HepG2 (cell line): ENCODE measurements at regions not wholly inside any gene's neighbourhood (a gene's known extent, or its start where the extent isn't known, plus 50 kb on each side); places are given as distances from the start of the nearest gene placed in this dataset.

ENCODE experiments used
- ATAC-seq: fragments of 200-7000 bp; cut with Tn5 transposase; 3 replicates; pipeline ENCODE4 v1.9.1; 2020; ENCODE audit warnings: mild to moderate bottlenecking, moderate library complexity
- BruUV-seq: library from RNA; stranded (reverse); fragments of 400-500 nt; replicated peaks from 2 replicates; lab custom pipeline; 2021; lab: Mats Ljungman, UMichigan
- CTCF ChIA-PET: fragments of 300-600 bp; formaldehyde crosslinking; extraction: SDS; loops from one replicate; lab custom pipeline; 2021; ENCODE audit warnings: low total read pairs, inconsistent platforms, low intra/inter-chr PET ratio; lab: Yijun Ruan, JAX
- POLR2A ChIA-PET: fragments of 350-600 bp; sonication (Branson Sonifier 250); formaldehyde crosslinking; loops from one replicate; lab custom pipeline; 2020; ENCODE audit warnings: antibody characterized with exemption, inconsistent platforms; lab: Yijun Ruan, JAX
- DNase-seq: peaks from one replicate; pipeline ENCODE4 v3.0.0-alpha.2; 2015; ENCODE audit warnings: low spot score
- FAIRE-seq: peaks from 3 replicates; lab custom pipeline; 2011; peaks lifted over from hg19 to GRCh38; lab: Jason Lieb, UNC
- H2AFZ ChIP-seq: one replicate; pipeline ENCODE4 v1.6.1; 2011; ENCODE audit warnings: low read length, inconsistent platforms
- H3K27ac ChIP-seq: fragments of 300-600 bp; 3 replicates; pipeline ENCODE4 v1.8.0; 2011; ENCODE audit warnings: mixed run types, mild to moderate bottlenecking, mixed read lengths, low read length, inconsistent platforms; ENCODE audit not compliant: insufficient read depth; ENCODE audit errors: extremely low read length
- H3K27me3 ChIP-seq, 2 experiments: fragments of 200-600 bp in 1 of 2; 2 replicates in 1 of 2; 3 replicates in 1 of 2; pipeline versions ENCODE4 v1.6.0 to v1.8.0; 2011; ENCODE audit warnings: low read length in 2 of 2, mild to moderate bottlenecking in 2 of 2, moderate library complexity in 2 of 2, inconsistent platforms in 1 of 2; ENCODE audit not compliant: insufficient read depth in 2 of 2, control insufficient read depth in 1 of 2
- H3K36me3 ChIP-seq, 2 experiments: fragments of 200-600 bp in 1 of 2; replicated peaks in 1 of 2; 2 replicates in 1 of 2; 3 replicates in 1 of 2; pipeline versions ENCODE4 v1.5.1 to v1.8.0; 2011; ENCODE audit warnings: low read length in 2 of 2, inconsistent platforms in 1 of 2; ENCODE audit not compliant: insufficient read depth in 2 of 2, control insufficient read depth in 1 of 2
- H3K4me1 ChIP-seq: 2 replicates; pipeline ENCODE4 v1.5.1; 2012; ENCODE audit warnings: low read length, inconsistent platforms; ENCODE audit not compliant: insufficient read depth
- H3K4me2 ChIP-seq: 2 replicates; pipeline ENCODE4 v1.6.0; 2011; ENCODE audit warnings: low read depth, low read length, inconsistent platforms
- H3K4me3 ChIP-seq, 3 experiments: fragments of 200-600 bp in 1 of 3; sonication (generic), shearing (Covaris generic) in 1 of 3; replicated peaks in 1 of 3; 2 replicates each; pipeline ENCODE4 v1.5.1; 2011 to 2016; ENCODE audit warnings: low read length in 3 of 3, inconsistent platforms in 2 of 3, low read depth in 2 of 3, mild to moderate bottlenecking in 2 of 3, control low read depth in 1 of 3, mixed read lengths in 1 of 3; ENCODE audit not compliant: insufficient read depth in 1 of 3
- H3K79me2 ChIP-seq: one replicate; pipeline ENCODE4 v1.6.1; 2011; ENCODE audit warnings: low read length, inconsistent platforms; ENCODE audit not compliant: insufficient read depth
- H3K9ac ChIP-seq: 2 replicates; pipeline ENCODE4 v1.6.0; 2011; ENCODE audit warnings: mild to moderate bottlenecking, low read depth, low read length, inconsistent platforms; ENCODE audit not compliant: insufficient read depth
- H3K9me3 ChIP-seq: 2 replicates; pipeline ENCODE4 v1.5.1; 2012; ENCODE audit warnings: mild to moderate bottlenecking, low read length
- H4K20me1 ChIP-seq: 2 replicates; pipeline ENCODE4 v1.6.0; 2011; ENCODE audit warnings: inconsistent platforms, mild to moderate bottlenecking, low read length, moderate library complexity; ENCODE audit not compliant: insufficient read depth
- ISL2 ChIP-seq: sonication (generic); formaldehyde crosslinking; IDR thresholded peaks from 2 replicates; pipeline ENCODE4 v1.5.0; 2020; ENCODE audit warnings: missing genetic modification reagents
- MAFF ChIP-seq: IDR thresholded peaks from 2 replicates; pipeline ENCODE4 v1.6.1; 2011; ENCODE audit warnings: low read depth, low read length, improper control_type of control experiment
- MAFK ChIP-seq, 2 experiments: IDR thresholded peaks in 1 of 2; conservative IDR thresholded peaks in 1 of 2; 2 replicates each; pipeline ENCODE4 v1.6.1; 2011; ENCODE audit warnings: improper control_type of control experiment in 2 of 2, low read length in 2 of 2
- NFE2L2 ChIP-seq: fragments of 150-350 bp; IDR thresholded peaks from 2 replicates; pipeline ENCODE4 v1.6.1; 2014; ENCODE audit warnings: low read length
- RXRB ChIP-seq: IDR thresholded peaks from 2 replicates; pipeline ENCODE4 v1.6.1; 2016; ENCODE audit warnings: borderline replicate concordance, missing genetic modification reagents, missing compliant biosample characterization
- SNAPC2 ChIP-seq: sonication (generic); formaldehyde crosslinking; IDR thresholded peaks from 2 replicates; pipeline ENCODE4 v1.8.1; 2022; ENCODE audit warnings: mild to moderate bottlenecking, missing genetic modification reagents
- XRCC5 ChIP-seq: fragments of 200-400 bp; formaldehyde crosslinking; optimal IDR thresholded peaks from 2 replicates; pipeline ENCODE3; 2017; ENCODE audit warnings: mild to moderate bottlenecking, low read length
- ZBED4 ChIP-seq: sonication (generic); formaldehyde crosslinking; IDR thresholded peaks from 2 replicates; pipeline ENCODE4 v1.4.0; 2020; ENCODE audit warnings: missing genetic modification reagents, borderline replicate concordance
- ZNF101 ChIP-seq: sonication (generic); formaldehyde crosslinking; IDR thresholded peaks from 2 replicates; pipeline ENCODE4 v1.4.0; 2020; ENCODE audit warnings: mild to moderate bottlenecking, low read depth, missing genetic modification reagents, borderline replicate concordance
- ZNF660 ChIP-seq: sonication (generic); formaldehyde crosslinking; IDR thresholded peaks from 2 replicates; pipeline ENCODE4 v1.5.1; 2020; ENCODE audit warnings: mild to moderate bottlenecking, low read depth, missing genetic modification reagents, borderline replicate concordance
- ZNF713 ChIP-seq: sonication (generic); formaldehyde crosslinking; IDR thresholded peaks from 2 replicates; pipeline ENCODE4 v1.4.0; 2020; ENCODE audit warnings: mild to moderate bottlenecking, missing genetic modification reagents
- ZSCAN25 ChIP-seq: sonication (generic); formaldehyde crosslinking; IDR thresholded peaks from 2 replicates; pipeline ENCODE4 v1.8.0; 2022; ENCODE audit warnings: mild to moderate bottlenecking, missing genetic modification reagents
- WGBS: methylation state at CpG from one replicate; pipeline ENCODE4 v1.1.6; 2017; ENCODE audit warnings: low lambda C conversion rate; 5-methylcytosine and 5-hydroxymethylcytosine counted together
- in situ Hi-C: cut with HindIII; loops from 2 replicates; pipeline ENCODE4 v1.10.0; 2017; ENCODE audit warnings: low pct_unique_long_range_greater_than_20kb; ENCODE audit not compliant: extremely low pct_ligation_motif_present
- intact Hi-C: fragments of 100-400 bp; cut with micrococcal nuclease; formaldehyde crosslinking; loops from one replicate; pipeline ENCODE4 v1.10.0; 2022; ENCODE audit not compliant: unreplicated experiment
- TF ChIP-seq, protein P1 (sequence below): sonication (generic); formaldehyde crosslinking; IDR thresholded peaks from 2 replicates; pipeline ENCODE4 v1.5.1; 2020; ENCODE audit warnings: mild to moderate bottlenecking, missing genetic modification reagents, moderate library complexity
- TF ChIP-seq, protein P2 (sequence below): sonication (generic); formaldehyde crosslinking; IDR thresholded peaks from 2 replicates; pipeline ENCODE4 v1.4.0; 2020; ENCODE audit warnings: missing genetic modification reagents

- FAIRE-seq, result peak; percentile 34
- intact Hi-C loops, result no loop called here
- H3K4me1 ChIP-seq, result no peaks in the 10 kb centered on the region
- POLR2A ChIA-PET, result no interaction called here
- no peaks in the 10 kb centered on the region for H3K36me3 ChIP-seq
- CTCF ChIA-PET, result no interaction called here
- TF ChIP-seq MAFF (0 out of 2 replicates have a peak, but pooled peaks have one; percentile 15), MAFK (conservative IDR thresholded peaks at IDR 0.05 in 1 of 2, IDR thresholded peaks at IDR 0.05 in 1 of 2; ENCODE audit: low read length in 2 of 2) (peak in 1 of 2 experiments; percentile 46; a peak in 2 of 4 replicates), NFE2L2 (peak; percentile 81), ZNF101 (no peak), XRCC5 (no peak)
- TF ChIP-seq, protein P1, sequence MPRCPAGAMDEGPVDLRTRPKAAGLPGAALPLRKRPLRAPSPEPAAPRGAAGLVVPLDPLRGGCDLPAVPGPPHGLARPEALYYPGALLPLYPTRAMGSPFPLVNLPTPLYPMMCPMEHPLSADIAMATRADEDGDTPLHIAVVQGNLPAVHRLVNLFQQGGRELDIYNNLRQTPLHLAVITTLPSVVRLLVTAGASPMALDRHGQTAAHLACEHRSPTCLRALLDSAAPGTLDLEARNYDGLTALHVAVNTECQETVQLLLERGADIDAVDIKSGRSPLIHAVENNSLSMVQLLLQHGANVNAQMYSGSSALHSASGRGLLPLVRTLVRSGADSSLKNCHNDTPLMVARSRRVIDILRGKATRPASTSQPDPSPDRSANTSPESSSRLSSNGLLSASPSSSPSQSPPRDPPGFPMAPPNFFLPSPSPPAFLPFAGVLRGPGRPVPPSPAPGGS (CRISPR knock-in tag), result no peak
- TF ChIP-seq, all 625 proteins: peak for 3
- ATAC-seq (no peak), DNase-seq (no peak)
- 8% methylated on average over 1 of the region's 1 CpG for WGBS
- H3K9ac ChIP-seq, result no peak overlapping the region
- H3K79me2 ChIP-seq, result no peaks in the 10 kb centered on the region
- in situ Hi-C loops, result no loop called here
- no peaks in the 10 kb centered on the region; a peak in 1 of 5 replicates for H3K27me3 ChIP-seq
- H3K4me3 ChIP-seq, result no peak overlapping the region
- H2AFZ ChIP-seq, result no peak overlapping the region
- no TSS peak for BruUV-seq
- H3K27ac ChIP-seq, result no peak overlapping the region
- no peak overlapping the region for H3K4me2 ChIP-seq
- no peaks in the 10 kb centered on the region for H4K20me1 ChIP-seq
- H3K9me3 ChIP-seq, result peaks cover 2% of the 10 kb centered on the region
Observed at GRCh38 chr20:23240519-23240918, 110.1 kb upstream of the NXT1 start.

DNA sequence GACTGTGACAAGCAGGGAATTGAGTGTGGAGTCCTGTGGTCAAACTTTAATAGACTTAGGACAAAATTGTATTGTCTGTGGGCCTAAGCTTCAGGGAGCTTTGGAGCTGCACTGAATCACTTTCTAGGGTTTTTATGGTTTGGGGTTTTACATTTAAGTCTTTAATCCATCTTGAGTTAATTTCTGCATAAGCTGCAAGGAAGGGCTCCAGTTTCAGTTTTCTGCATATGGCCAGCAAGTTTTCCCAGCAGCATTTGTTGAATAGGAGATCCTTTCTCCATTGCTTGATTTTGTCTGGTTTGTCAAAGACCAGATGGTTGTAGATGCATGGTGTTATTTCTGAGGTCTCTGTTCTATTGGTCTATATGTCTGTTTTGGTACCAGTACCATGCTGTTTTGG is 113.4 kb upstream of the NXT1 start:
- ChIA-PET POLR2A (no interaction called here), CTCF (interaction anchor here (1.6 kb wide), 1 partner anchor 9 kb away, joined by 3 read pairs; no protein-coding TSS in a partner anchor)
- no peak for TF ChIP-seq ZSCAN25 (CRISPR knock-in tag)
- no peak for TF ChIP-seq ZNF713 (CRISPR knock-in tag)
- TF ChIP-seq ISL2 (CRISPR knock-in tag), result no peak
- TF ChIP-seq RXRB (CRISPR knock-in tag), result no peak
- TF ChIP-seq ZNF660 (CRISPR knock-in tag), result no peak
- no peak for TF ChIP-seq ZBED4
- TF ChIP-seq SNAPC2, result no peak
- TF ChIP-seq, protein P2, sequence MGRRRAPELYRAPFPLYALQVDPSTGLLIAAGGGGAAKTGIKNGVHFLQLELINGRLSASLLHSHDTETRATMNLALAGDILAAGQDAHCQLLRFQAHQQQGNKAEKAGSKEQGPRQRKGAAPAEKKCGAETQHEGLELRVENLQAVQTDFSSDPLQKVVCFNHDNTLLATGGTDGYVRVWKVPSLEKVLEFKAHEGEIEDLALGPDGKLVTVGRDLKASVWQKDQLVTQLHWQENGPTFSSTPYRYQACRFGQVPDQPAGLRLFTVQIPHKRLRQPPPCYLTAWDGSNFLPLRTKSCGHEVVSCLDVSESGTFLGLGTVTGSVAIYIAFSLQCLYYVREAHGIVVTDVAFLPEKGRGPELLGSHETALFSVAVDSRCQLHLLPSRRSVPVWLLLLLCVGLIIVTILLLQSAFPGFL, result no peak

More for the DNA sequence above, 113.4 kb upstream of the NXT1 start:
- Histone ChIP-seq H2AFZ (no peak overlapping the region), H3K9me3 (peaks cover 15% of the 10 kb centered on the region), H3K4me3 (no peak overlapping the region), H3K9ac (no peak overlapping the region), H3K4me2 (no peak overlapping the region), H3K4me1 (peaks cover 16% of the 10 kb centered on the region), H3K27ac (no peak overlapping the region), H3K79me2 (no peaks in the 10 kb centered on the region), H3K36me3 (no peaks in the 10 kb centered on the region), H3K27me3 (no peaks in the 10 kb centered on the region; a peak in 1 of 5 replicates), H4K20me1 (no peaks in the 10 kb centered on the region)
- DNase-seq (no peak), ATAC-seq (no peak), FAIRE-seq (no peak)
- in situ Hi-C loops, result no loop called here
- intact Hi-C loops, result no loop called here
- no TSS peak for BruUV-seq
